GM12864 (cell line): ENCODE measurements at regions not wholly inside any gene's neighbourhood (a gene's known extent, or its start where the extent isn't known, plus 50 kb on each side); places are given as distances from the start of the nearest gene placed in this dataset.

Source experiments
- DNase-seq: peaks from one replicate; pipeline ENCODE4 v3.0.0-alpha.2; 2011; ENCODE audit warnings: low read depth
- H3K4me3 ChIP-seq: 2 replicates; pipeline ENCODE4 v1.5.1; 2011; ENCODE audit warnings: mild to moderate bottlenecking, low read depth, low read length, control low read depth
- TF ChIP-seq, protein P1 (sequence below): IDR thresholded peaks from 2 replicates; pipeline ENCODE4 v1.5.1; 2011; ENCODE audit warnings: low read depth, mild to moderate bottlenecking, moderate library complexity, low read length, control low read depth, inconsistent platforms; ENCODE audit errors: missing control alignments

DNA sequence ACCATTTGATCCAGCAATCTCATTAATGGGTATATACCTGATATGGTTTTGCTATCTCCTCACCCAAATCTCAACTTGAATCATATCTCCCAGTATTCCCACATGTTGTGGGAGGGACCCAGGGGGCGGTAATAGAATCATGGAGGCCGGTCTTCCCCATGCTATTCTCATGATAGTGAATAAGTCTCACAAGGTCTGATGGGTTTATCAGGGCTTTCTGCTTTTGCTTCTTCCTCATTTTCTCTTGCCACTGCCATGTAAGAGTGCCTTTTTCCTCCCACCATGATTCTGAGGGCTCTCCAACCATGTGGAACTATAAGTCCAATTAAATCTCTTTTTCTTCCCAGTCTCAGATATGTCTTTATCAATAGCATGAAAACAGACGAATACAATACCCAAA lies 74.5 kb upstream of the APC start:
- DNase-seq, result no peak
- TF ChIP-seq, protein P1, sequence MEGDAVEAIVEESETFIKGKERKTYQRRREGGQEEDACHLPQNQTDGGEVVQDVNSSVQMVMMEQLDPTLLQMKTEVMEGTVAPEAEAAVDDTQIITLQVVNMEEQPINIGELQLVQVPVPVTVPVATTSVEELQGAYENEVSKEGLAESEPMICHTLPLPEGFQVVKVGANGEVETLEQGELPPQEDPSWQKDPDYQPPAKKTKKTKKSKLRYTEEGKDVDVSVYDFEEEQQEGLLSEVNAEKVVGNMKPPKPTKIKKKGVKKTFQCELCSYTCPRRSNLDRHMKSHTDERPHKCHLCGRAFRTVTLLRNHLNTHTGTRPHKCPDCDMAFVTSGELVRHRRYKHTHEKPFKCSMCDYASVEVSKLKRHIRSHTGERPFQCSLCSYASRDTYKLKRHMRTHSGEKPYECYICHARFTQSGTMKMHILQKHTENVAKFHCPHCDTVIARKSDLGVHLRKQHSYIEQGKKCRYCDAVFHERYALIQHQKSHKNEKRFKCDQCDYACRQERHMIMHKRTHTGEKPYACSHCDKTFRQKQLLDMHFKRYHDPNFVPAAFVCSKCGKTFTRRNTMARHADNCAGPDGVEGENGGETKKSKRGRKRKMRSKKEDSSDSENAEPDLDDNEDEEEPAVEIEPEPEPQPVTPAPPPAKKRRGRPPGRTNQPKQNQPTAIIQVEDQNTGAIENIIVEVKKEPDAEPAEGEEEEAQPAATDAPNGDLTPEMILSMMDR, result no peak
- no peak overlapping the region for H3K4me3 ChIP-seq

DNA sequence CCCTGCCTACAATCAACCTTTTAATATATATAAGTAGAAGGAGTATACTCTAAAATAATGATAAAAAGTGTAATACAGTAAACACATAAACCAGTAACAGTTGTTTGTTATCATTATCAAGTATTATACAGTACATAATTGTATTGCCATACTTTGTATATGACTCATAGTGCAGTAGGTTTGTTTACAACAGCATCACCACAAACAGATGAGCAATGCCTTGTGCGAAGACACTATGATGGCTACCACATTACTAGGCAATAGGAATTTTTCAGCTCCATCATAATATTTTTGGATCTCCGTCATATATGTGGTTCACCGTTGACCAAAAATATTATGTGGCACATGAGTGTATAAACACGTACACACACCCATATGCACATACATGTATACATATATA lies 69.7 kb upstream of the APC start:
- TF ChIP-seq, protein P1, result no peak
- H3K4me3 ChIP-seq, result no peak overlapping the region
- no peak for DNase-seq

DNA sequence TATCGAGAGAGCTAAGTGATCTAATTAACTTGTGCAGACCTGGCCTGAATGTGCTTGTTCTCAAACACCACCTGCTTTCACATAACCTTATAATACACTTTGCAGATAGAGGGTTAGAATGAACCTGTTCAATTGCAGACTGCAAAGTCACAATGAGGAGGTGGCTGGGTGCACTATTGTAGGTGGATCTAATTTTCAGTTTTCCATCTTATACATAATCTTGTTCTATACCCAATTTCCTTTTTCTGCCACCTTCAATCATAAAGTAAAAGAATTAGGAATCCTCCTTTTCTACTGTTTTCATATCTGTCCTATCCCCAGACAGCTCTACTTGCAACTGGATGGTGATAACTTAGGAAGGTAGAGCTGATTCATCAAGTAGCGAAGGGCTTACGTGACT lies 68.8 kb upstream of the APC start:
- DNase-seq, result no peak
- H3K4me3 ChIP-seq, result no peak overlapping the region
- TF ChIP-seq, protein P1, result no peak

GRCh38 chr5:112669328-112669963 lies 68.2 kb upstream of the APC start:
- TF ChIP-seq, protein P1, result no peak
- no peak overlapping the region for H3K4me3 ChIP-seq
- no peak for DNase-seq

- no peak for DNase-seq
- TF ChIP-seq, protein P1, result no peak
- H3K4me3 ChIP-seq, result no peak overlapping the region
These were observed 66.0 kb upstream of the APC start for GRCh38 chr5:112671687-112672086.

- no peak for DNase-seq
- no peak overlapping the region for H3K4me3 ChIP-seq
- TF ChIP-seq, protein P1, result no peak
These were observed 56.2 kb upstream of the APC start for GRCh38 chr5:112681481-112681908.

DNA sequence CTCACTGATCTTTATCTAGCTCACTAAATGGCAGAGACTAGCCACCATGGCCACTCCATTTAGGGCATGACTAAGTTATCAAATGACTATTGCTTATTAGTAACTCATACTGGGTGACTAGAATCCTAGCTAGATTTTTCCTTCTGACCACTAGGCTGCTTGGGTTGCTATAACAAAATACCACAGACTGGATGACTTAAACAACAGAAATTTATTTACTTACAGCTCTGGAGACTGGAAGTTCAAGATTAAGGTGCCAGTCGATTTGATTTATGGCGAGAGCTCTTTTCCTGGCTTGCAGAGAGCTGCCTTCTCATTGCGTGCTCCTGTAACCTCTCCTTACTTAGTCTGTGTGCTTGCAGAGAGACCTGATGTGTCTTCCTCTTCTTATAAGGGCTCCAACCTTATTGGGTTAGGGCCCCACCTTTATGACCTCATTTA lies 55.0 kb upstream of the APC start:
- DNase-seq, result no peak
- TF ChIP-seq, protein P1, result no peak
- H3K4me3 ChIP-seq, result no peak overlapping the region
